NCI-H226 (cell line): ENCODE measurements at regions not wholly inside any gene's neighbourhood (a gene's known extent, or its start where the extent isn't known, plus 50 kb on each side); places are given as distances from the start of the nearest gene placed in this dataset.

ENCODE experiments used
- DNase-seq: peaks from one replicate; pipeline ENCODE4 v3.0.0-alpha.2; 2015

DNA sequence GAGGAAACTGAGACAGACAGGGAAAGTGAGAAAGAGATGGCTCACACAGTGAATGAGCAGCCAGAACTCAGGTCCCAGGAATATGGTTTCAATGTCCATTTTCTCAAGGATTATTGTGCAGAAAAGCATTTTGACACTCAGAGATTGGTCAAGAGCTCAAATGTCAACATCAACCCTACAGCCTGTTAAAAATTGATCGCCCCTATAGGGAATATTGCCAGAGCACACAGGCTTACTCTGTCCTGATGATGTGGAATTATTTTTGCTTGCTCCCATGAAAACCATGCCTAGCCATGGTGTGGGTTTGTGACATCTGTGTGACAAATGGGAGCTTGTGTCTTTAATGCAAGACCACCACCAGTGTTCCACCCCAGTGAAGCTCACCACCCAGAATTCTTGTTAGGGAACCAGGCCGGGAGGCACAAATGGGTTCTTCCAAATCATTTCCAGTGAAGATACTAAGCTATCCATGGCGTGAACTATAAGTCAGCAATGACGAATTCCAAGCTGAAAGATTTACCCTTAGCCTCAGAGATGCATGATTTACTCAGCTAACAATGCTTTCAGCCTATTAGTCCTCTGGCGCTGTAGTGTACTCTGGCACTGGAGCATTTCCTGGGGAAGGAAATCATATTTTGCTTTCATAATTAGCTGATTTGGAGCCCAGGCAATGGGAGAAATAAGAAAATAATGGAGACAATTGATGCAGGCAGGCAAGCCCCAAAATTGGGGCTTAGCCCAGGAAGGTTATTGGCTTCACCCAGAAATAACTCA, 1188.2 kb upstream of the TMEM132C start:
- no peak for DNase-seq

DNA sequence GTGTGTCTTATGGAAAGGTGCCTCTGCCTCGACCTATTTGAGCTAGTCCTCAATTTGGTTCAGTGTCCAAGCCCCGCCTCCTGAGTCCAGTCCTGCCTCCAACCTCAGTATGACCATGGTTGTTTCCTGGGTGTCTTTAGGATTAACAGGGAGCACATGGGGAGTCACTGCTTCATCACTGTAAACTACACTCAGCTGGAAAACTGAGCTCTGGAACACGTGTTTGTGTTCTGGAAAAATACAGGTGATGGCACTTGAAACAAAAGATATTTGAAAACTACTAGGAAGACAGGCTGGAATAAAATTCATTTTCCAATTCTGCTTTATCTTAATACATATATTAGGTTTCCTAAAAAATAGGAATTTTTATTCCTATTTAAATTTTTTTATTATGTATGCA, 1187.3 kb upstream of the TMEM132C start:
- DNase-seq, result no peak

DNA sequence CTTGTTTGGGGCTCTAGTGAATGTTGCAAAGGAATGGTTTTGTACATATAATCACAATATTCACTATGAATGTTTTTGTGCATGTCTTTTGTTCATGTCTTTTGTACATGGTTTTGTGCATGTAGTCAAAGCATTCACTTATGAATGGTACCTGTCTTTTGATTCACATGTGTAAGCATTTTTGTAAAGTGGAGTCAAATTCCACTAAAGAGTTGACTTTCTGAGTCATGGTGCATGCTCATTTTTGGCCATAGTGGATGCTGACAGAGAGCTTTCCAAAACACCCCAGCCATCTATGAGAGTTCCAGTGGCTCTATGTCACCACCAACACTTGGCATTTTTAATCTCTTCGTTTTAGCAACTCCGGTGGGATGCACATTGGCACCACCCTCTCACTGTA, 1185.9 kb upstream of the TMEM132C start:
- no peak for DNase-seq

DNA sequence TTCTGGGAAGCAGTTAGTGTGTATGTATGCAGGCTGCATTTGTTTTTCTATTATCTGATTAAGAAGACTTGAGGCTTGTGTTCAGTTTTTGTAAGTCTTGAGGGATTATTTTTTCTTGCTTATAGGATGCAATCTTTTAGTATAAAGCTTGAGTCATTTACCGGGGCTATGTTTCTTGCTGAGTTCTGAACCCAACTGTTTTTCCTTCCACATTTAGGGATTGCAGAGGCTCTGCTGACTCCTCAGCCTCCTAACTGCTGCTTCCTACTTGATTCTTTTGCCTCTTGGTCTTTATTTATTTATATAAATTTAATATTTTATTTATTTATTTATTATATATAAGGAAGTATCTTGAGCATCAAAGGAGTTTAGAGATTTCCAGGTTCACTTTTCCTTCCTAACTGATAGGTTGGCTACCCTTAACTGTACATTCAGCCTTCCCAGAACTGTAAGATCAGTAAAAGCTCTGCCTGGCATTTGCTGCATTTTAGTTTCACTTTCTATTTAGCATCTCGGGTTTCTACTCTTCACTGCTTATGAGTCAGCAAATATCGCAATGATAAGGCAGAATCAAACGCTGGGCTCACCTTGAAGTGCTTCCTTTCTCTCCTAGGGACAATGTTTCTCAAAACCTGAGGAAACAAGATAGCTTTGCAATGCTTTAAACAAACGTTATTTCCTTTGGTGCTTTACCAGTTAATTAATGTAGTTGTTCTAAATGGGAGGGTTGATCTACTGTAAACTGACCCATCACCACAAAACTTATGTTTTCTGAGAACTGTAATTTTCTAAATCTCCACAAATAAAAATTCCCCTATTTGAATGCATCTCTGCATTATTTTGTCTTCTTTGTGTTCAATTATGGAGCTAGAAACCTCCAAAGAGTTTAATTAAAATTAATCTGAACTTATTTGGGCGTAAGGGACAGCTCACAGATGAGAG, 1183.7 kb upstream of the TMEM132C start:
- DNase-seq, result peak; percentile 31

DNA sequence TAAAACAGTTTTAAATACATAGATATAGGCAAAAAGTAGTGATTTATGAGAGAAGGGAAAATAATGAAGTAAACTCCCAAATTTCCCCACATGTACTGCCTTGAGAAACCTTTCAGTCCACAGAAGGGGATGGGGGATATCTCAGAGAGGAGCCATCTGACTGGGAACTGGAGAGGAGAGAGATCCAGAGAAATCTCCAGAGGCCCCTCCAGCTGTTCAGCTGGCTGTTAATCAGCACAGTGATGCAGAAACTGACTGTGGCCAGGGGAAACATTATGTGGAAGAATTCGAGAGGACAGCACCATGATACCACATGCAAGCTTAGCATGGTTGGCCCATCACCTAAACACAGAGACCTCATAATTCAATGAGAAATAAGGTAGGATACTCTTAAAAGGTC, 1165.9 kb upstream of the TMEM132C start:
- DNase-seq, result no peak

DNA sequence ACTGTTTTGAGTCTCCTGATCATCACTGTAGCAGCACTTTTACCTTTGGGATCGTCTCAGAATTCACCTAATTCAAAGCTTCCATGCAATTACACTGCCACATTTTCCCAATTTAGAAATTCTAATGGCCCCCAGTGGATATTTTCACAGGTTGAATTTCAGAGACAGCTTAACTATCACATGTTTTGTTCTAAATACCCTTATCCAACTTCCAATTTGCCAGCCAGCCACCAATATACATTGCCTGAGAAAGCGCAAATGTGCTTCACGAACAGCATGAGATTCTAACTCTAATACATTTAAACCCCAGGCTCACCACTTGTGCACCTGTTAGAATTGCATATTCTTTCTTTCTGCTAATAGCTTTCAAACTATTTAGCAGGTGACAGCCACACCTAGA, 1160.9 kb upstream of the TMEM132C start:
- no peak for DNase-seq

DNA sequence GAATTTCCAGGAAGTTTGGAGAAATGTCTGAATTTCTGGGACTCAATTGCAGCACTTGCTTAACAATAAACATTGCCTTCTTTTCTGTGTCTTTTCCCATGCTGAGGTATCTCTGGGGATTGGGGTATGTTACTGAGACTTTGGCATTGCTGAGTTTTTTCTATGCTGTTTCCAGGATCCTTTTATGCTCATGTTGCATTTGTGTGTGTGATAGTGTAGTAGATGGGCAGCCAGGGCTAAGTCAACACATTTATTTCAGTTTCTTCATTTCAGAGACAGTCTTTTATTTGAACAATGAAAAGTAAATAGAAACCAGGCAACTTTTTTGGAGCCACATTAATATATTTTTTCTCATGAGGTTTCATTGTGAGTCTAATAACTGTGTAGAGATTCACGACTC, 1160.3 kb upstream of the TMEM132C start:
- no peak for DNase-seq

DNA sequence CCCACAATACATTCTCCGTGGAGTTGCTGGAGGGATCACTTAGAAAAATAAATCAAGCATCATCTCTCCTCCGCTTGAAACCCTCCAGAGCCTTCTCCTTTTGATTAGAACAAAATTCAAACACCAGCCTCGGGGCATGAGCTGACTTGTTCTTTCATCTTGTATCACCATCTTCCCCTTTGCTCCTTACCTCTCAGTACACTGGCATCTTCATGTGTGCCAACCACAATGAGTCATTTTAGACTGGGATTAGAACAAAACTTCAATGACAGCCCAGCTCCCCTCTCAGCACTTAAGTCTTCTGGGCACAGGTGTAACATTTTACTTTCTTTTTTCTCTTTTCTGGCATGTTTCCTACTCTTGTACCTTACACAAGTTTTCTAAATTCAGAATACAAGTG, 1159.2 kb upstream of the TMEM132C start:
- DNase-seq, result no peak

DNA sequence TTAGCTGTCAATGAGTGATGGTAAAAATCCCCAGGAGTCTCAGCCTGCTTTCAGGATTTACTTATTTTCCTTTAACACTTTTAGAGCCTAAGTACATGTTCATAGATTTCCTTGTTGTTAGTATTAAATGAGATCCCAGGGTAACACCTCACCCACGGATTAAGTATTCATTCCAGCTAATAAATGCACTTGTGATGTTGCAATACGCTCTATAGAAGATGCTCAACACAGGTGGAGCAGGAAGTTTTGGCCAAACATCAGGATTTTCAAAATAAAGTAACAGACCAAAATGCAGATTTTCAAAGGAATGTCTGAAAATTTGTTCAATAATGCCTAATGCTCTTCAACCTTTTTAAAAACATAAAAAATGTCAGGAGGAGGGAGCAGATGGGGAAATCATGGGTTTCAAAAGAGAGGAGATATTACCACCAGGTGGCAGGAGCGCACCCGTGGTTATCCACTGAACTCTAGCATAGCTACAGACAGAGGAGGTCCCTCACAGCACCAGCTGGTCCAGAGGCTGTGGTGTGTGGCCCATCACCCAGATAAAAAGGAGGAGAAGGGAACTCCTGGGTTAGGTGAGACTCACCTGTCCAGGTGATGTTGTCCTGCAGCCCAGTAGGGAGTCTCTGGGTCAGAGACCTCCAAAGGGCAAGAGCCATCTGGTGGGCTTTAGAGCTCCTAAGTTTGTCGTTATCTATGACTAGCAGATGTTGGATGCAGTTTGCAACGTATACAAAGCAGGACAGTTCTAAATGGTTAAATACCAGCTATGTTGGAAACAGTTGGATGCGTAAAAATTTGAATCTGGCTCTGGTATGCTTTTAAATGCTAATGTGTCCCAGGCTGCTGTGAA, 1158.4 kb upstream of the TMEM132C start:
- DNase-seq, result no peak

DNA sequence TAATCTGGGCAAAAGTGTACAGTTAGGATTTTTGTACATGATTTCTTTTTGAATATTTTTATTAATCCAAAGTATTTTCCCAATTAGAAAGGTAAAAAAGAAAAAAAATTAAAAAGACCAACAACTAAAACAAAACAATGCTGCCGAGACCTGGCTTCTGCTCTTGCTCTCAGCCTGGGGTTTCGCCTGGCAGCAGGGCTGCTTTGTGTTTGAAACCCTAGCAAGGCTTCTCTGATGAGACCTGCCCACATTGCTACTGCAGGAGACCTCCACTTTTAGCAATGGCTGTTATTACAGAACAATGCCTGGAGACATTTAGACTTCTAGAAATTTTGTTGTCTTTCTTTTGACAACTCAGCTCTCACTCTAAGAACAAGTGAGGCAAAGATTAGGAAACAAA, 1153.0 kb upstream of the TMEM132C start:
- DNase-seq, result no peak

DNA sequence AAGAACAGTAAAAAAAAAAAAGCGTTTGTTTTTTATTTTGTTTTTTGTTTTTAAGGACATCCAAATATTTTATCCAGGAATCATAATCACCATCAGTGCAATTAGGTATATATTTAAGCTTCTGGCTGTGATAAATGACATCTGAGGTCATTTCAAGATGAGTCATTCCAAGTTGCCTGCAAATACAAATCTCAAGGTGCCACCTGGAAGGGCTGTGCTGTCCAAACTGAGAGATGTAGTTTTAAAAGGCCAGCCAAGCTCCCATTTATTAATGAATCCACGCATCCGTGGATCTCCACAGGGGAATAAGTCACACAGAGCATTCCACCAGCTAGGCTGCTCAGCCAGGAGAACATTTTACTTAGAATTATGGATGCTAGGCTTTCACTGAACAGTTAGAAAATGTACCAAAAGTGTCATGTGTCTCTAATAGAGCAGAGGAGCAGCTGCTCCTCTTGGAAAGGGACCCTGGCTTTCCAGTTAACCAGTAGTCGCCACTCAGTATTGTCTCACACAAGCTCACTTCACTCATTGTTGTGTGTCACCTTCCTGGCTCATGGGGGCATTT, 1151.4 kb upstream of the TMEM132C start:
- no peak for DNase-seq

DNA sequence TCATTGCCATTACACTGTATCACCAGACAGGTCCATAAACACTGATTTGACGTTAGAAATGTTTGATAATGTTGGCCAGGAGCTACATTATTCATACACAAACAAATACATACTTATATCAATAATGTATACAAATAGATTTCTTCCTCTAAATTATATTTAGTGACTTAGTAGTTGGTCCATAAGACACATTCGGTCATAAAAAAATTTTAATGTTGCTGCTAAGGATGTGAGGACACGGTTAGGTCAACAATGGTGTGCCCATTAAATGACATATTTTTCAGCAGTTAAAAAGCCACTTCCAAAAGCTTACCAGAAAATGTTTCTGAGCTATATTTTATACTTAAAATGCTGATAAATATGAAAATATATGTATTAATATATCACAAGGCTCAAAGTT, 1148.7 kb upstream of the TMEM132C start:
- no peak for DNase-seq

DNA sequence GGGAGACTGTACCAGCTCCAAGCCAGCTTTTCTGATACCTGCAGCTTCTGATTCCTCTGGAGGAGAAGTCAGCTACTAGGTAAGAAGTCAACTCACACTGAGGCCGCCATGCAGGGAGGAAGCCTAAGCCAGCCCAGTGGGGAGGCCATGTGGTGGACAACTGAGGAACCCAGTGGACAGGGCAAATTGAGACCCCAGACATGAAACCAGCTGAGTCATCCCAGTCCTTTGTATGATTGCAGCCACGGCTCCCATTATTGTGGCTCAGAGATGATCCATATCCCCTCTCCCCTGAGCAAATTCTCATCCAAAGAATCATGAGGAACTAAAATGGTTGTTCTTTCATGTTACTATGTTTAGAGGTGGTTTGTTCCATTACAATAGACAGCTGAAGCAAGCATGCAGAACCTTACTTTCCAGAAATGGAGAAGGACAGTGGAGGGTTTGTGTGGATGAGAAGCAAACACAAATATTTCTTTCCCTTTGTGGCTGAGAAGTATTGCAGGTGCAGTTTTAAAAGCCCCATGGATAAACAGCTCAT, 1147.3 kb upstream of the TMEM132C start:
- DNase-seq, result no peak

DNA sequence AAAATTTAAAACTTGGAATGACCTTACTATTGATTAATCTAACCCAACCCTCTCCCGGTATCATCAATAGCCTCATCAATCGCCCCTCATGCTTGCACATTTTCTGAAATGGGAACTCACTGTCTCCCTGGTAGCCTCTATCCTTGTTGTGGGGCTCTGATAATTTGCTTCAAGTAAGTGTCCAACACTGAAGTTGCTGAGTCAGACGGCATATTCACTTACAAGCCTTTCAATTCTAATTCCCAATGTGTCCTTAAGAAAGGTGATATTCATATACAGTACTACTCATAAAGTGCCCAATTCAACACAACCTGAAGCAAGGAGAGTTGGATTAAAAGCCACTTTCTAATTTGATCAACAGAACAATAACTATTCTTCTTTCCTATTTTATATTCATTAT, 1146.1 kb upstream of the TMEM132C start:
- no peak for DNase-seq

DNA sequence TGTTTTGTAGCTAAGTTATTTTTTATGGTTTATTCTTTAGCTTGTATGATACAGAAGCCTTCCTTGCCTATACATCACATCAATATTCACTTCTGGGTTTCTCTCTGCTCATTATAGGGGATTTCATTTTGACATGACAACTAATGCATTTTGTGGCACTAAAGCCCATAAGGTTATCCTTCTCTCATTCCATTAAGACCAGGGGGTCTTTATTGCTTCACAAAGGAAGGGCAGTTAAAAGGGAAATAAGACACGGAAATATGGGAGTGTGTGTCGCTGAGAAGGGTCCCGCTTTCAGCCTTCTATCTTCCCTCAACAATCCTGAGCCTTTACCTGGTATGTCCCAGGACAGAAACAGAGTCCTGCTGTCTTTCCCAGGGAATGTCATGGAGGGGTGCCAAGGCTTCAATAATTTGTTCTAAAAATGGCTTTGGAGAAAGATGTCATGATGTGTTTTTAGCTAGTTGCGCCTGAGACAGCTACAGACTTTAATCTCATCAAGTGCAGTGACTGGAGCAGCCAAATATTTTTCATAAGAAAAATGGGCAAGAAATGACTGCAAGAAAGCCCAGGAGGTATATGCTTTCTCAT, 1145.4 kb upstream of the TMEM132C start:
- DNase-seq, result no peak

DNA sequence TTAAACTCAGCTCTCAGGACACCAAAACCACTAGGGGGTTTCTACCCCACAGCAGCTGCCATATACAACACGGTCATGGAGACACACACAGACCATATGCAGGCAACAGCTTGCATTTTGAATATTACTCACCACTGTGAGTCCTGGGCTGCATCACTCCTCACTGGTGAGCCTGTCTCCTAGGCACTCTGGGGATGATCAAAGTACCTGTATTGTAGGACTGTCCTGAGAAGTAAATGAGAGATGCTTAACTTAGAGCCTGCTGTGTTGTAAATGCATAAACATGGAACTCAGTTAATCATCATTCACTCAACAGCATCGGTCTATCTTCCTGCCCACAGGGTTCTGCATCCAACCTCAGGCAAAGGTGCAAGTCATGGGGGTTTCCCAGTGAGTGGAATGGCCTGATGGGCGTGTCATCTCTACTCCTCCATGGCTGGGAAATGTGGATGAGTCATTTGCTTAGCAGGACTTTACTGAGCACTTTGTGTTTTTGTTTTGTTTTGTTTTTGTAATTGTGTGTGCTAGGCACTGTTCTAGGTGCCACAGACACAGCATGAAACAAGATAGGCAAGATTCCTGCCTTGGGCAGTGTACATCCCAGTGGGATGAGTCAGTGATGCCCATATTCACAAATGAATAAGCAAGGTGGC, 1141.2 kb upstream of the TMEM132C start:
- DNase-seq, result no peak

DNA sequence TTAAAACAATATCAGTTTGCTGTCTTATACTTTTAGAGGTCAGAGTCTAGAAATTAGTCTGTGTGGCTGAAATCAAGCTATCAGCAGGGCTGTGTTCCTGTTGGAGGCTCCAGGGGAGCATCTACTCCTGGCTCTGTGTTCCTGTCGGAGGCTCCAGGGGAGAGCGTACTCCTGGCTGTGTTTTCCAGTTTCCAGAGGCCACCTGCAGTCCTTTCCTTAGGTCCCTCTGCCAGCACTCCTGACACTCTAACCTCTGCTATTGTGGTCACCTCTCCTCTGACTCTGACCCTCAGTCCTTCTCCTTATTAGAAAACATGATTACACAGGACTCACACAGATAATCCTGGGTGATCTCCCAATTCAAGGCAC, 1140.7 kb upstream of the TMEM132C start:
- DNase-seq, result no peak

DNA sequence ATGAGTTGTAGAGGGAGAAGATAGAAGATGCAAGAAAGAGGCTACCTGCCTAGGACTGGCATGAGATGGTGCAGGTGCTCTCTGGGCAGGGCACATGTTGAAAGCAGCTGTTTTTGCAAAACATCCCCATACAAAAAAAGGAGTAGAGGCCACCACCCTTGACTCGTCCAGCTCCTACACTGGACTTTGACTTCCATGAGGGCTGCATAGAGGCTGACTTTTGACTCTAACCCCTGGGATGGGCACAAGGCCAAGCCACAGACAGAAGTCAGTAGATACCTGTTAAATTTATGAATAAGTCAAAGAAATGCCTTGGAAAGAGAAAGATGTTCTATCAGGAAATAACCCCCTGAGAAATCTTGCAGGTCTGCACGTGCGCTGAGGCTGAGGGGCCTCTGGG, 1139.1 kb upstream of the TMEM132C start:
- no peak for DNase-seq

DNA sequence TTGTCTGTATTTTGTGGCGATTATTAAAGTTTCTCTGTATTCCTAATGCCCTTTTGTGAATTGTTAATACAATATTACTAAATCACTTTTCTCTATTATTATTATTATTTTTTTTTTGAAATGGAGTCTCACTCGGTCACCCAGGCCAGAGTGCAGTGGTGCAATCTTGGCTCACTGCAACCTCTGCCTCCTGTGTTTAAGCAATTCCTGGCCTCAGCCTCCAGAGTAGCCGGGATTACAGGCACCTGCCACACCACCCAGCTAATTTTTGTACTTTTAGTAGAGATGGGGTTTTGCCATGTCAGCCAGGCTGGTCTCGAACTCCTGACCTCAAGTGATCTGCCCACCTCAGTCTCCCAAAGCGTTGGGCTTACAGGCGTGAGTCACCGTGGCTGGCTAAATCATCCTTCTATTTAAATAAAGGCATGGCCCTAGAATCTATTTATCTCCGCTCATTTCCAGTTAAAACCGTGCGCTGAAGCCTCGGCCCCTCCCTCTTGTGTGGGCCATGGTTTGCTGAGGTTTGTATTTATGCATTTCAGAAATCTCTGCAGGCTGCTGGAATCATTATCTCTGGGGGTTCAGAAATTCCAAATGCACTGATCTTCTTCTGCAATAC, 1136.4 kb upstream of the TMEM132C start:
- no peak for DNase-seq

DNA sequence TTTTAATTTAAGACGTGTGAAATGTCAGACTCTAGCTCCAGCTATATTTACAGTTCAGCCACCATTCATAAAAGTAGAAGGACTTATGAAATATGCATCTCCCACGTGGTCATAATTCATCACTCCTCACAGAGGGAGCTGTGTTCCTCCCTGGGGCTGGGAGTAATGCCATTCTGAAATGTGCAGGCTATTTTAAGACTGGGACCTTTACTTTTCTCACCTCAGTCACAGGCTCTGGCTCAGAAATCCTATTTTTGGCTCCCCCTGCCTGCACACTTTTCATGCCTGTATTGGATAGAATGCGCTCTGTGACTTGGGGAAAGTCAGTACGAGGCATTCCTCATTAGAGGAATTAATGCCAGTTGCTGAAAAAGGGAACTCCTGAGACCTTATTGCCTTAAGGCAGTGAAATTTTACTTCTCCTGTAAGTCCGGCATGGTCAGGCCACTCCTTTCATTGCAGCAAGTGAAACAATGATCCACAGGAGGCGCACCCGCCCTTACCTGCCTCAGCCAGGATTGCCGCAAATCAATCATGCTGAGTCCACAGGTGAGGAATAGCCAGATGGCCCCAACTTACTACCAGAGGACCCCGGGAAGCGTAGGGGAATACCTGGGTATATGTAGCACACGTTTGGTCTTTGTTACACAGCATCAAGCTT, 1133.2 kb upstream of the TMEM132C start:
- DNase-seq, result no peak
